GM12865 (cell line): ENCODE measurements at regions not wholly inside any gene's neighbourhood (a gene's known extent, or its start where the extent isn't known, plus 50 kb on each side); places are given as distances from the start of the nearest gene placed in this dataset.

Source experiments
- DNase-seq: peaks from one replicate; pipeline ENCODE4 v3.0.0; 2010; ENCODE audit warnings: low read depth
- H3K4me3 ChIP-seq: 2 replicates; pipeline ENCODE4 v1.5.1; 2011; ENCODE audit warnings: mild to moderate bottlenecking, low read depth, low read length, control low read depth
- CTCF ChIP-seq: IDR thresholded peaks from 2 replicates; pipeline ENCODE4 v1.5.1; 2011; ENCODE audit warnings: low read length, control low read depth, low read depth, inconsistent platforms; ENCODE audit not compliant: insufficient read depth; ENCODE audit errors: missing control alignments

GRCh38 chr12:107400686-107401447 is 284.7 kb upstream of the PWP1 start:
- no peak for TF ChIP-seq CTCF
- H3K4me3 ChIP-seq: no peak overlapping the region
- DNase-seq: no peak

- peak; percentile 70 for DNase-seq
- peak; percentile 63 for TF ChIP-seq CTCF
- H3K4me3 ChIP-seq: no peak overlapping the region
Observed at GRCh38 chr12:107402041-107403022, 283.3 kb upstream of the PWP1 start.

GRCh38 chr12:107404981-107405380 is 280.6 kb upstream of the PWP1 start:
- TF ChIP-seq CTCF: peak; percentile 69
- DNase-seq: peak; percentile 60
- no peak overlapping the region for H3K4me3 ChIP-seq

DNA sequence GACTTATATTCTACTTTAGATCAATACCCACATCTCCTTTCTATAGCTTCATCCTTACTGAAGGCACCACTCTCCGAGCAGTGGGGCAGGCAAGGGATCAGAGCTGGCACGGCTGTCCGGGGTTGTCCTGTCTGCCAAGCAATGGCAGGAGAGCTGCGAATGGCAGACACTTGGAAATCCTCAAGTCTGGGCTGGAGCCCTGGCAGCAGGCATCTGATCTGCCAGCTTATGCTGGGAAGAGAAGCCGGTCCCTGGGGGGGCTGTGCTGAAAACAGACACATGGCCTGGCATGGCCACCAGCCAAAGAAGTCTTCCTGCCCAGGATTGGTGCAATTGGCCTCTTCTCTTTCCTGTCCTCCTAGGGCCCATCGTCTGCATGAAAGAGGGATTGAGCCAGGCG is 280.2 kb upstream of the PWP1 start:
- DNase-seq: no peak
- no peak overlapping the region for H3K4me3 ChIP-seq
- no peak for TF ChIP-seq CTCF

DNA sequence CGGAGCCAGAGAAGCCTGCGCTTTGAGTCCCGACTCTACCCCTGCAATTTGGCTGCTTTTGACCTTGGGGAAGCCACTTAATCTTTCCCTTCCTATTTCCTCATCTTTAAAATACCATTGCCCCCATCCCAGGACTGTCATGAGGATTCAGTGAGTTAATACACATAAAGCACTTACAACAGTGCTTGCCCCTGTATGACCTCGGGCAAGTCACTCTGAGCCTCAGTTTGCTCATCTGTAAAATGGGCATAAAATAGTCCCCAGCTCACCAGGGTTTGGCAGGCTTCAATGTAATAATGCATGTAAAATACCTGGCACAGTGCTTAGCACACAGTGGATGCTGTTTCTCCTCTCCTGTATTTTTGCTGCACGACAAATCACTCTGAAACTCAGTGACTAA is 278.7 kb upstream of the PWP1 start:
- no peak for TF ChIP-seq CTCF
- DNase-seq: no peak
- no peak overlapping the region for H3K4me3 ChIP-seq

GRCh38 chr12:107411792-107412535 is 273.6 kb upstream of the PWP1 start:
- TF ChIP-seq CTCF: no peak
- no peak overlapping the region for H3K4me3 ChIP-seq
- DNase-seq: no peak
